Mammary epithelial cell (primary cell): ENCODE measurements at regions not wholly inside any gene's neighbourhood (a gene's known extent, or its start where the extent isn't known, plus 50 kb on each side); places are given as distances from the start of the nearest gene placed in this dataset.

Experiments
- EZH2 ChIP-seq: IDR thresholded peaks from 2 replicates; pipeline ENCODE4 v1.6.1; 2012; ENCODE audit warnings: low read length, inconsistent platforms, borderline replicate concordance
- TF ChIP-seq, protein P1 (sequence below), 2 donors: IDR thresholded peaks in 1 of 2; conservative IDR thresholded peaks in 1 of 2; 2 replicates each; pipeline ENCODE4 v1.5.1; 2011 to 2012; ENCODE audit warnings: inconsistent platforms in 2 of 2, low read length in 2 of 2, mild to moderate bottlenecking in 2 of 2, control low read depth in 1 of 2, low read depth in 1 of 2; ENCODE audit not compliant: insufficient read depth in 1 of 2; ENCODE audit errors: extremely low read depth in 1 of 2

DNA sequence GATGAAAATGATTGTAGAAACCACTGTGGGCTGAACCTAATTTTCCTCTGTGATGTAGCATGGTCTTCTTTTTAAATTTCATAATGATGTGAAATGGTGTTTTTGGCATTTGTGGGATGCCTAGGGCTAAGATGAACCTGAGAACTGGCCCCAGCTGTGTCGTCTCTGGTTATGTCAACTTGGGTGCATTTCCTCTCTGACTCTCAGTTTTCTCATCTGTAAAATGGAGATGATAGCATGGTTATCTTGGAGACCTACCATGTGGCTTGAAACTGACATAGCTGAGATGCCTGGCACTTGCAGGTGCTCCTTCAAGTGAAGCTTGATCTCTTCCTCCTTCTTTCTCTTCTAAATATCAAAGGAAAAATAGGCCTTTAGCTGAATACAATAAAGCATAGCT lies 77.8 kb downstream of the BOD1 start:
- TF ChIP-seq, protein P1, sequence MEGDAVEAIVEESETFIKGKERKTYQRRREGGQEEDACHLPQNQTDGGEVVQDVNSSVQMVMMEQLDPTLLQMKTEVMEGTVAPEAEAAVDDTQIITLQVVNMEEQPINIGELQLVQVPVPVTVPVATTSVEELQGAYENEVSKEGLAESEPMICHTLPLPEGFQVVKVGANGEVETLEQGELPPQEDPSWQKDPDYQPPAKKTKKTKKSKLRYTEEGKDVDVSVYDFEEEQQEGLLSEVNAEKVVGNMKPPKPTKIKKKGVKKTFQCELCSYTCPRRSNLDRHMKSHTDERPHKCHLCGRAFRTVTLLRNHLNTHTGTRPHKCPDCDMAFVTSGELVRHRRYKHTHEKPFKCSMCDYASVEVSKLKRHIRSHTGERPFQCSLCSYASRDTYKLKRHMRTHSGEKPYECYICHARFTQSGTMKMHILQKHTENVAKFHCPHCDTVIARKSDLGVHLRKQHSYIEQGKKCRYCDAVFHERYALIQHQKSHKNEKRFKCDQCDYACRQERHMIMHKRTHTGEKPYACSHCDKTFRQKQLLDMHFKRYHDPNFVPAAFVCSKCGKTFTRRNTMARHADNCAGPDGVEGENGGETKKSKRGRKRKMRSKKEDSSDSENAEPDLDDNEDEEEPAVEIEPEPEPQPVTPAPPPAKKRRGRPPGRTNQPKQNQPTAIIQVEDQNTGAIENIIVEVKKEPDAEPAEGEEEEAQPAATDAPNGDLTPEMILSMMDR (conservative IDR thresholded peaks at IDR 0.05 in 1 of 2, IDR thresholded peaks at IDR 0.05 in 1 of 2; ENCODE audit: extremely low read depth in 1 of 2, insufficient read depth in 1 of 2, low read depth in 1 of 2, low read length in 2 of 2), result no peak
- no peak for TF ChIP-seq EZH2
